HEK293 (cell line): ENCODE measurements at regions not wholly inside any gene's neighbourhood (a gene's known extent, or its start where the extent isn't known, plus 50 kb on each side); places are given as distances from the start of the nearest gene placed in this dataset.

Source experiments
- CTCF ChIP-seq: fragments of 450-650 bp; formaldehyde crosslinking; IDR thresholded peaks from 2 replicates; pipeline ENCODE4 v1.5.1; 2016; ENCODE audit warnings: missing biosample characterization, missing genetic modification characterization
- PRDM4 ChIP-seq: fragments of 450-650 bp; formaldehyde crosslinking; IDR thresholded peaks from 2 replicates; pipeline ENCODE4 v1.5.1; 2017; ENCODE audit warnings: missing biosample characterization, missing genetic modification characterization
- REPIN1 ChIP-seq: fragments of 450-650 bp; formaldehyde crosslinking; IDR thresholded peaks from 2 replicates; pipeline ENCODE4 v1.5.1; 2017; ENCODE audit warnings: missing biosample characterization, missing genetic modification characterization, low read depth
- REST ChIP-seq: fragments of 450-650 bp; formaldehyde crosslinking; IDR thresholded peaks from 2 replicates; pipeline ENCODE4 v1.5.1; 2016; ENCODE audit warnings: missing biosample characterization, missing genetic modification characterization
- ZNF174 ChIP-seq: fragments of 450-650 bp; formaldehyde crosslinking; IDR thresholded peaks from 2 replicates; pipeline ENCODE4 v1.5.0; 2017; ENCODE audit warnings: missing biosample characterization, mild to moderate bottlenecking, missing genetic modification characterization
- ZNF549 ChIP-seq: fragments of 450-650 bp; IDR thresholded peaks from 2 replicates; pipeline ENCODE4 v1.5.1; 2018; ENCODE audit warnings: missing biosample characterization, missing genetic modification characterization, mild to moderate bottlenecking, inconsistent platforms, moderate library complexity
- ZNF610 ChIP-seq: fragments of 450-650 bp; formaldehyde crosslinking; IDR thresholded peaks from 2 replicates; pipeline ENCODE4 v1.5.1; 2016; ENCODE audit warnings: missing biosample characterization, missing genetic modification characterization, borderline replicate concordance

GRCh38 chr10:15453926-15454325 is 82.8 kb upstream of the FAM171A1 start:
- TF ChIP-seq ZNF549 (tag by site-specific recombination) (no peak), CTCF (tag by site-specific recombination) (no peak), REPIN1 (no peak), PRDM4 (tag by site-specific recombination) (no peak), ZNF610 (tag by site-specific recombination) (no peak), ZNF174 (tag by site-specific recombination) (no peak), REST (no peak)
